HepG2 (cell line): ENCODE measurements at regions not wholly inside any gene's neighbourhood (a gene's known extent, or its start where the extent isn't known, plus 50 kb on each side); places are given as distances from the start of the nearest gene placed in this dataset.

Experiments used
- ATAC-seq: fragments of 200-7000 bp; cut with Tn5 transposase; 3 replicates; pipeline ENCODE4 v1.9.1; 2020; ENCODE audit warnings: mild to moderate bottlenecking, moderate library complexity
- BruUV-seq: library from RNA; stranded (reverse); fragments of 400-500 nt; replicated peaks from 2 replicates; lab custom pipeline; 2021; lab: Mats Ljungman, UMichigan
- CTCF ChIA-PET: fragments of 300-600 bp; formaldehyde crosslinking; extraction: SDS; loops from one replicate; lab custom pipeline; 2021; ENCODE audit warnings: low total read pairs, inconsistent platforms, low intra/inter-chr PET ratio; lab: Yijun Ruan, JAX
- POLR2A ChIA-PET: fragments of 350-600 bp; sonication (Branson Sonifier 250); formaldehyde crosslinking; loops from one replicate; lab custom pipeline; 2020; ENCODE audit warnings: antibody characterized with exemption, inconsistent platforms; lab: Yijun Ruan, JAX
- DNase-seq: peaks from one replicate; pipeline ENCODE4 v3.0.0-alpha.2; 2015; ENCODE audit warnings: low spot score
- FAIRE-seq: peaks from 3 replicates; lab custom pipeline; 2011; peaks lifted over from hg19 to GRCh38; lab: Jason Lieb, UNC
- H2AFZ ChIP-seq: one replicate; pipeline ENCODE4 v1.6.1; 2011; ENCODE audit warnings: low read length, inconsistent platforms
- H3K27ac ChIP-seq: fragments of 300-600 bp; 3 replicates; pipeline ENCODE4 v1.8.0; 2011; ENCODE audit warnings: mixed run types, mild to moderate bottlenecking, mixed read lengths, low read length, inconsistent platforms; ENCODE audit not compliant: insufficient read depth; ENCODE audit errors: extremely low read length
- H3K27me3 ChIP-seq, 2 experiments: fragments of 200-600 bp in 1 of 2; 2 replicates in 1 of 2; 3 replicates in 1 of 2; pipeline versions ENCODE4 v1.6.0 to v1.8.0; 2011; ENCODE audit warnings: low read length in 2 of 2, mild to moderate bottlenecking in 2 of 2, moderate library complexity in 2 of 2, inconsistent platforms in 1 of 2; ENCODE audit not compliant: insufficient read depth in 2 of 2, control insufficient read depth in 1 of 2
- H3K36me3 ChIP-seq, 2 experiments: fragments of 200-600 bp in 1 of 2; replicated peaks in 1 of 2; 2 replicates in 1 of 2; 3 replicates in 1 of 2; pipeline versions ENCODE4 v1.5.1 to v1.8.0; 2011; ENCODE audit warnings: low read length in 2 of 2, inconsistent platforms in 1 of 2; ENCODE audit not compliant: insufficient read depth in 2 of 2, control insufficient read depth in 1 of 2
- H3K4me1 ChIP-seq: 2 replicates; pipeline ENCODE4 v1.5.1; 2012; ENCODE audit warnings: low read length, inconsistent platforms; ENCODE audit not compliant: insufficient read depth
- H3K4me2 ChIP-seq: 2 replicates; pipeline ENCODE4 v1.6.0; 2011; ENCODE audit warnings: low read depth, low read length, inconsistent platforms
- H3K4me3 ChIP-seq, 3 experiments: fragments of 200-600 bp in 1 of 3; sonication (generic), shearing (Covaris generic) in 1 of 3; replicated peaks in 1 of 3; 2 replicates each; pipeline ENCODE4 v1.5.1; 2011 to 2016; ENCODE audit warnings: low read length in 3 of 3, inconsistent platforms in 2 of 3, low read depth in 2 of 3, mild to moderate bottlenecking in 2 of 3, control low read depth in 1 of 3, mixed read lengths in 1 of 3; ENCODE audit not compliant: insufficient read depth in 1 of 3
- H3K79me2 ChIP-seq: one replicate; pipeline ENCODE4 v1.6.1; 2011; ENCODE audit warnings: low read length, inconsistent platforms; ENCODE audit not compliant: insufficient read depth
- H3K9ac ChIP-seq: 2 replicates; pipeline ENCODE4 v1.6.0; 2011; ENCODE audit warnings: mild to moderate bottlenecking, low read depth, low read length, inconsistent platforms; ENCODE audit not compliant: insufficient read depth
- H3K9me3 ChIP-seq: 2 replicates; pipeline ENCODE4 v1.5.1; 2012; ENCODE audit warnings: mild to moderate bottlenecking, low read length
- H4K20me1 ChIP-seq: 2 replicates; pipeline ENCODE4 v1.6.0; 2011; ENCODE audit warnings: inconsistent platforms, mild to moderate bottlenecking, low read length, moderate library complexity; ENCODE audit not compliant: insufficient read depth
- CENPT ChIP-seq: sonication (generic); formaldehyde crosslinking; IDR thresholded peaks from 2 replicates; pipeline ENCODE4 v1.8.0; 2022; ENCODE audit warnings: low read depth, mild to moderate bottlenecking, moderate library complexity, missing genetic modification reagents
- HMG20A ChIP-seq: IDR thresholded peaks from 2 replicates; pipeline ENCODE4 v1.6.1; 2016; ENCODE audit warnings: borderline replicate concordance
- JUND ChIP-seq: sonication (generic); formaldehyde crosslinking; IDR thresholded peaks from 2 replicates; pipeline ENCODE4 v1.8.0; 2022; ENCODE audit warnings: mild to moderate bottlenecking, missing genetic modification reagents
- KDM6A ChIP-seq: IDR thresholded peaks from 2 replicates; pipeline ENCODE4 v1.6.1; 2016; ENCODE audit warnings: low read depth
- REST ChIP-seq, 2 experiments: IDR thresholded peaks; 2 replicates each; pipeline ENCODE4 v1.6.1; 2011 to 2012; ENCODE audit warnings: low read length in 2 of 2, borderline replicate concordance in 1 of 2, low read depth in 1 of 2, mild to moderate bottlenecking in 1 of 2, moderate library complexity in 1 of 2
- TRIM24 ChIP-seq: sonication (generic); formaldehyde crosslinking; IDR thresholded peaks from 2 replicates; pipeline ENCODE4 v1.8.0; 2022; ENCODE audit warnings: mild to moderate bottlenecking, missing genetic modification reagents
- U2AF1 ChIP-seq: fragments of 200-400 bp; formaldehyde crosslinking; optimal IDR thresholded peaks from 2 replicates; pipeline ENCODE3; 2017; ENCODE audit warnings: mild to moderate bottlenecking, low read depth, low read length
- ZNF101 ChIP-seq: sonication (generic); formaldehyde crosslinking; IDR thresholded peaks from 2 replicates; pipeline ENCODE4 v1.4.0; 2020; ENCODE audit warnings: mild to moderate bottlenecking, low read depth, missing genetic modification reagents, borderline replicate concordance
- WGBS: methylation state at CpG from one replicate; pipeline ENCODE4 v1.1.6; 2017; ENCODE audit warnings: low lambda C conversion rate; 5-methylcytosine and 5-hydroxymethylcytosine counted together
- in situ Hi-C: cut with HindIII; loops from 2 replicates; pipeline ENCODE4 v1.10.0; 2017; ENCODE audit warnings: low pct_unique_long_range_greater_than_20kb; ENCODE audit not compliant: extremely low pct_ligation_motif_present
- intact Hi-C: fragments of 100-400 bp; cut with micrococcal nuclease; formaldehyde crosslinking; loops from one replicate; pipeline ENCODE4 v1.10.0; 2022; ENCODE audit not compliant: unreplicated experiment
- TF ChIP-seq, protein P1 (sequence below): sonication (generic); formaldehyde crosslinking; IDR thresholded peaks from 2 replicates; pipeline ENCODE4 v1.4.0; 2020; ENCODE audit warnings: mild to moderate bottlenecking, missing genetic modification reagents
- TF ChIP-seq, protein P2 (sequence below): sonication (generic); formaldehyde crosslinking; conservative IDR thresholded peaks from 2 replicates; pipeline ENCODE4 v1.4.0; 2020; ENCODE audit warnings: missing genetic modification reagents

DNA sequence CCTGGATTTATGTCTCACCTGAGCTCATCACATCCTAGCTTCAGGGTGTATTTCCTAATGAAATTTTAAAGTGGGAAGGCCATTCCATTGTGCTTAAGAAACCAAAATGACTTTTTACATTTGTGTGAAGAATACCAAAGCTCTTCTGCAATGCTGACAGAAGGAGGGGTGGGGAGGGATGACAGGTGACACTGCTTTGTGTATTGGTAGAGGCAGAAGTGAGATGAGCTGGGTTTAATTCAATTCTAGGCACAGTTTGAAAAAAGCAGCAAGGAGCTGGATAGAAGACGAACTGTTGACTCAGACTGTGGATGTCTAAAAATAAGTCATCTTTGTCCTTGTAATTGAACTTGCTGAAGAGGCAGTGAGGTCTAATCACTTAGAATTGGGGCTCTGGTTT lies 710.3 kb upstream of the KIRREL3 start (continued):
- TF ChIP-seq REST (IDR thresholded peaks at IDR 0.05; ENCODE audit: borderline replicate concordance in 1 of 2, low read depth in 1 of 2, low read length in 2 of 2): no peak
- no peak for TF ChIP-seq CENPT (CRISPR knock-in tag)
- TF ChIP-seq U2AF1: no peak
- no peak for TF ChIP-seq JUND (CRISPR knock-in tag)
- TF ChIP-seq HMG20A (CRISPR knock-in tag): no peak

- FAIRE-seq (no peak), ATAC-seq (no peak), DNase-seq (no peak)
- no TSS peak for BruUV-seq
- H3K9me3 ChIP-seq: peaks cover 90% of the 10 kb centered on the region
- 0% methylated on average over 3 of the region's 3 CpGs for WGBS
- no peaks in the 10 kb centered on the region for H3K36me3 ChIP-seq
- in situ Hi-C loops: no loop called here
- H3K27me3 ChIP-seq: no peaks in the 10 kb centered on the region
- no peaks in the 10 kb centered on the region for H4K20me1 ChIP-seq
- intact Hi-C loops: no loop called here
- H3K4me1 ChIP-seq: no peaks in the 10 kb centered on the region
- H3K4me3 ChIP-seq: no peak overlapping the region
- no peaks in the 10 kb centered on the region for H3K79me2 ChIP-seq
- no peak overlapping the region for H3K4me2 ChIP-seq
- no peak overlapping the region for H3K27ac ChIP-seq
- POLR2A ChIA-PET: no interaction called here
- CTCF ChIA-PET: no interaction called here
- H3K9ac ChIP-seq: no peak overlapping the region
- H2AFZ ChIP-seq: no peak overlapping the region
- TF ChIP-seq TRIM24 (no peak), ZNF101 (CRISPR knock-in tag) (no peak), KDM6A (CRISPR knock-in tag) (no peak)
- TF ChIP-seq, protein P1, sequence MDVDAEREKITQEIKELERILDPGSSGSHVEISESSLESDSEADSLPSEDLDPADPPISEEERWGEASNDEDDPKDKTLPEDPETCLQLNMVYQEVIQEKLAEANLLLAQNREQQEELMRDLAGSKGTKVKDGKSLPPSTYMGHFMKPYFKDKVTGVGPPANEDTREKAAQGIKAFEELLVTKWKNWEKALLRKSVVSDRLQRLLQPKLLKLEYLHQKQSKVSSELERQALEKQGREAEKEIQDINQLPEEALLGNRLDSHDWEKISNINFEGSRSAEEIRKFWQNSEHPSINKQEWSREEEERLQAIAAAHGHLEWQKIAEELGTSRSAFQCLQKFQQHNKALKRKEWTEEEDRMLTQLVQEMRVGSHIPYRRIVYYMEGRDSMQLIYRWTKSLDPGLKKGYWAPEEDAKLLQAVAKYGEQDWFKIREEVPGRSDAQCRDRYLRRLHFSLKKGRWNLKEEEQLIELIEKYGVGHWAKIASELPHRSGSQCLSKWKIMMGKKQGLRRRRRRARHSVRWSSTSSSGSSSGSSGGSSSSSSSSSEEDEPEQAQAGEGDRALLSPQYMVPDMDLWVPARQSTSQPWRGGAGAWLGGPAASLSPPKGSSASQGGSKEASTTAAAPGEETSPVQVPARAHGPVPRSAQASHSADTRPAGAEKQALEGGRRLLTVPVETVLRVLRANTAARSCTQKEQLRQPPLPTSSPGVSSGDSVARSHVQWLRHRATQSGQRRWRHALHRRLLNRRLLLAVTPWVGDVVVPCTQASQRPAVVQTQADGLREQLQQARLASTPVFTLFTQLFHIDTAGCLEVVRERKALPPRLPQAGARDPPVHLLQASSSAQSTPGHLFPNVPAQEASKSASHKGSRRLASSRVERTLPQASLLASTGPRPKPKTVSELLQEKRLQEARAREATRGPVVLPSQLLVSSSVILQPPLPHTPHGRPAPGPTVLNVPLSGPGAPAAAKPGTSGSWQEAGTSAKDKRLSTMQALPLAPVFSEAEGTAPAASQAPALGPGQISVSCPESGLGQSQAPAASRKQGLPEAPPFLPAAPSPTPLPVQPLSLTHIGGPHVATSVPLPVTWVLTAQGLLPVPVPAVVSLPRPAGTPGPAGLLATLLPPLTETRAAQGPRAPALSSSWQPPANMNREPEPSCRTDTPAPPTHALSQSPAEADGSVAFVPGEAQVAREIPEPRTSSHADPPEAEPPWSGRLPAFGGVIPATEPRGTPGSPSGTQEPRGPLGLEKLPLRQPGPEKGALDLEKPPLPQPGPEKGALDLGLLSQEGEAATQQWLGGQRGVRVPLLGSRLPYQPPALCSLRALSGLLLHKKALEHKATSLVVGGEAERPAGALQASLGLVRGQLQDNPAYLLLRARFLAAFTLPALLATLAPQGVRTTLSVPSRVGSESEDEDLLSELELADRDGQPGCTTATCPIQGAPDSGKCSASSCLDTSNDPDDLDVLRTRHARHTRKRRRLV (CRISPR knock-in tag): no peak
- TF ChIP-seq, protein P2, sequence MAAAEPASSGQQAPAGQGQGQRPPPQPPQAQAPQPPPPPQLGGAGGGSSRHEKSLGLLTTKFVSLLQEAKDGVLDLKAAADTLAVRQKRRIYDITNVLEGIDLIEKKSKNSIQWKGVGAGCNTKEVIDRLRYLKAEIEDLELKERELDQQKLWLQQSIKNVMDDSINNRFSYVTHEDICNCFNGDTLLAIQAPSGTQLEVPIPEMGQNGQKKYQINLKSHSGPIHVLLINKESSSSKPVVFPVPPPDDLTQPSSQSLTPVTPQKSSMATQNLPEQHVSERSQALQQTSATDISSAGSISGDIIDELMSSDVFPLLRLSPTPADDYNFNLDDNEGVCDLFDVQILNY (CRISPR knock-in tag): no peak
Measured at GRCh38 chr11:127709960-127710359, 709.4 kb upstream of the KIRREL3 start.
